NCI-H128 (cell line): ENCODE measurements at regions not wholly inside any gene's neighbourhood (a gene's known extent, or its start where the extent isn't known, plus 50 kb on each side); places are given as distances from the start of the nearest gene placed in this dataset.
"Not testable (repeated sequence)": the region's sequence is repeated elsewhere in the genome, so short reads cannot be mapped to it uniquely, and the experiment has no call there.

Source experiments
- DNase-seq: peaks from one replicate; lab custom pipeline; 2025; ENCODE audit not compliant: unreplicated experiment; lab: John Stamatoyannopoulos, UW

DNA sequence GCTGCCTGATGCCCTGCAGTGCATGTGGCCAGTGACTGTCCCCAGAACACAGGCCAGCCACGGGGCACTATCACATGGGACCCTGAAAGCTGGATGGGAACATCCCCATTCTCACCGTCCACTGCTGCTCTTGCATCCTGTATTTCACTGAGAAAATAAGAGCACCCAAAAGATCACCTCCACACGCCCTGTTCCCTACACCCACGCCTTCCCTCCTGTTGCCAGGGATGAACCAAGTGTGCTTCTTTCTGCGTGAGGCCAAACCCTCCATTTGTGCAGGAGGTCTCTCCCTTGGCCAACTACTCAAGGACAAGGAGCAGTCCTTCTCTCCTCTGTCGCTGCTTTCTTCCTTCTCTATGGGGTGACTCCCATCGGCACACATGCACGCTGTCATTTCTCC lies 118.3 kb downstream of the LRRC37A3 start:
- not testable (repeated sequence) for DNase-seq

GRCh38 chr17:64800361-64800895 lies 118.8 kb downstream of the LRRC37A3 start:
- DNase-seq, result not testable (repeated sequence)

DNA sequence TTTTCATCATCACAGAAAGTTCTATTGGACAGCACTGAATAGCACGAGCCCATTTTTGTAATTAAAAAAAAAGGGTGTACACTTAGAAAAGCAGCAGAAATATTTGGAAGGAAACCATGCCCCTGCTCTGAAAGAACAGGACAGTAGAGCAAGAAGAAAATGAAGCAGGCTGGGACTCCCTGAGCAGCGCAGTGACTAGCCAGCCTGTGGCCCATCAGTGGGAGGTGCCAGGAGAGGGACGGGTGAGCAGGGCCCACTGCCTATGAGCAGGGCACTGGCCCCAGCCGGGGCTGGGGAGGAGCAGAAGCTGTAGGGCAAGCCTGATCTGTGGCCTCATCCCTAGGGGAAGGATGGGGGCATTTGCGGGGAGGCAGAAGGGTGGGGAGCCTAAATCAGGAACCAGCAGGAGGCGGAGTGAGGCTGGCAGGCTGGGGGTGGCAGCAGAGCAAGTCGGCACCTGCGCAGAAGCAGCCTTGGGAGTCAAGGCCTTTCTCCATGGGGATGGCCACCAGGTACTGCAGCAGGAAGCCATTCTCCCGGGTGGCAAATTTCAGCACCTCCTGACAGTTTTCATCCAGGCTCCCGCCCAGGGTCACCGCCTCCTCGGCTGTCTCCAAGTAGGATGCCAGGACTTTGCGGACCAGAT lies 119.6 kb downstream of the LRRC37A3 start:
- not testable (repeated sequence) for DNase-seq

DNA sequence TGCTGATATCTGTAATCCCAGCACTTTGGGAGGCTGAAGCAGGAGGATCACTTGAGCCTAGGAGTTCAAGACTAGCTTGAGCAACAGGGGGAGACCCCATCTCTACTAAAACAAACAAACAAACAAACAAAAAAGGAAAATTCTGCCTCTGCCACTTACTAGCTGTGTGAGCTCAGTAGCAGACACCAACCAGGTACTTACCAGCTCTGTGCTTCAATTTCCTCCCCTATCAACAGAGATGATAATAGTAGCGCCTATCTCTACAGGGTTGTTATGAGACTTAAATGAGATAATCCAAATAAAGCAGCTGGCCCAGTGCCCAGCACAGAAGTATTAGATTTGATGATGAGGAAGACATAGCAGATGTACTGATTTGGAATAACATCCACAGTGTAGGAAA lies 120.3 kb downstream of the LRRC37A3 start:
- DNase-seq, result not testable (repeated sequence)

- DNase-seq, result not testable (repeated sequence)
Measured at GRCh38 chr17:64798489-64798790, 120.8 kb downstream of the LRRC37A3 start.

GRCh38 chr17:64797746-64798488 lies 121.4 kb downstream of the LRRC37A3 start:
- DNase-seq, result not testable (repeated sequence)

- DNase-seq, result not testable (repeated sequence)
Measured at GRCh38 chr17:64795342-64795741, 123.9 kb downstream of the LRRC37A3 start.

- not testable (repeated sequence) for DNase-seq
Measured at GRCh38 chr17:64794548-64795274, 124.6 kb downstream of the LRRC37A3 start.

- DNase-seq, result not testable (repeated sequence)
Measured at GRCh38 chr17:64794113-64794512, 125.2 kb downstream of the LRRC37A3 start.

- DNase-seq, result not testable (repeated sequence)
Measured at GRCh38 chr17:64792793-64793575, 126.3 kb downstream of the LRRC37A3 start.

DNA sequence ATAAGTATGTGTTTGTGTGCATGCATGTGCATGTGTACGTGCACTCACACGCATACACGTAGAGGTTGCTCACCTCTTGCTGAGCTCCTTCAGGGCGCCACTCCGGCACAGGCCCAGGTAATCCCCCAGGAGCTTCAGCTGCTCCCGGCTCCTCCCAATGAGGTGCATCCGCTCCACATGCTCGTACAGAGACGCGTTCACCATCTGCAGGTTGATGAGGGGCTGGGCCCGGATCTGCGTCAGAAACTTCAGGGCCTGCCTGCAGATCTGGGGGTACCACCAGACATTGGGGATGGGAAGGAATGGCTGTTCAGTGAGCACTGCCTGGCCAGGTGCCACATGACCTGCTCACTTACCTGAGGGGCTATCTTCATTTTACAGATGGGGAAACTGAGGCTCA lies 127.0 kb downstream of the LRRC37A3 start:
- not testable (repeated sequence) for DNase-seq

GRCh38 chr17:64791691-64792090 lies 127.6 kb downstream of the LRRC37A3 start:
- not testable (repeated sequence) for DNase-seq

DNA sequence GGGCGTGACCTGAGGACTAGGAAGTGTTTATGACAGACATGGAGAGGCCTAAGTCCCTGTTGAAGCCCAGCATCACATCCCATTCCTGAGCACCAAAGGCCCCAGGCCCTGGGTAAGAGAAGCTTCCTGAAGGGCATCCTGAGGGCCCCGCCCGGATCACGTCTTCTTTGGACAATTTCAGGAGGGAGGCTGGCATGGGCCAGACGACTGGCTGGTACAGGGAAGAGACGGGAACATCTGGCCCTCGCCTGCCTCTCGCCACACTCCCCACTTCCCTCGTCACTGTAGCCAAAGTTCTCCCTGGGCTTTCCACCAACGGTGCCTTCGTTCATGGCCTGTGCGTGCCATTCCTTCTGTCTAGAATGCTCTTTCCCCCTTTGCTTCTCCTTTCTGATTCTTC lies 128.1 kb downstream of the LRRC37A3 start:
- not testable (repeated sequence) for DNase-seq

GRCh38 chr17:64790690-64791089 lies 128.6 kb upstream of the SMURF2 start:
- DNase-seq, result not testable (repeated sequence)

DNA sequence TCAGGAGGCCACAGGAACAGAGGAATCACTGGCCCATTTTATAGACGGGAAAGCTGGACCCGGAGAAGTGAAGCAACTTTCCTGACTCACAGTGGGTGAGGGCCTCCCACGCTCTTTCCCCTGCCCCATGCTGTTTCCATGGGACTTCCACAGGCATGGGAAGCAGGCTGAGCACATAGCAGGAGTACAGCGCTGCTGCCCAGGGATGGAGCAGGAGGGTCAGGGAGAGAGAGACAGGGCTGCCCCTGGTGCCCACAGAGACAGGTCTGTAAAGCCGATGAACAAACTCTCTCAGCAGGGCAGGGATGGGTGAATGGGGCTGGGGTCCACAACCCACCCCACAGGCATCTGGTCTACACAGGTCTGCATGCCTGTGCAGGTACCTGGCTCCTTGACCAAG lies 128.1 kb upstream of the SMURF2 start:
- DNase-seq, result not testable (repeated sequence)

DNA sequence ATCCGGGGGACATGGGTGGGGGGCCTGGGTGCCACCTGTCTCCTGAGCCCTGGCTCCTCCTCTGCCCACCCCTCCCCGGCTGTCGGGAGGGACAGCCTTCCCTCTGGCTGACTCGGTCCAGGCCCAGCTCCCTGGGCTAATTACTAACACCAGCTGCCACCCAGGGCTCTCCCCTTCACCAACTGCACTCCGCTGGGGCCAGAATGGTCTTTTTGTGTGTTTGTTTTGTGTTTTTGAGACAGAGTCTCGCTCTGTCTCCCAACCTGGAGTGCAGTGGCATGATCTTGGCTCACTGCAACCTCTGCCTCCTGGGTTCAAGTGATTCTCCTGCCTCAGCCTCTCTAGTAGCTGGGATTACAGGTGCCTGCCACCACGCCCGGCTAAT lies 126.9 kb upstream of the SMURF2 start:
- not testable (repeated sequence) for DNase-seq

DNA sequence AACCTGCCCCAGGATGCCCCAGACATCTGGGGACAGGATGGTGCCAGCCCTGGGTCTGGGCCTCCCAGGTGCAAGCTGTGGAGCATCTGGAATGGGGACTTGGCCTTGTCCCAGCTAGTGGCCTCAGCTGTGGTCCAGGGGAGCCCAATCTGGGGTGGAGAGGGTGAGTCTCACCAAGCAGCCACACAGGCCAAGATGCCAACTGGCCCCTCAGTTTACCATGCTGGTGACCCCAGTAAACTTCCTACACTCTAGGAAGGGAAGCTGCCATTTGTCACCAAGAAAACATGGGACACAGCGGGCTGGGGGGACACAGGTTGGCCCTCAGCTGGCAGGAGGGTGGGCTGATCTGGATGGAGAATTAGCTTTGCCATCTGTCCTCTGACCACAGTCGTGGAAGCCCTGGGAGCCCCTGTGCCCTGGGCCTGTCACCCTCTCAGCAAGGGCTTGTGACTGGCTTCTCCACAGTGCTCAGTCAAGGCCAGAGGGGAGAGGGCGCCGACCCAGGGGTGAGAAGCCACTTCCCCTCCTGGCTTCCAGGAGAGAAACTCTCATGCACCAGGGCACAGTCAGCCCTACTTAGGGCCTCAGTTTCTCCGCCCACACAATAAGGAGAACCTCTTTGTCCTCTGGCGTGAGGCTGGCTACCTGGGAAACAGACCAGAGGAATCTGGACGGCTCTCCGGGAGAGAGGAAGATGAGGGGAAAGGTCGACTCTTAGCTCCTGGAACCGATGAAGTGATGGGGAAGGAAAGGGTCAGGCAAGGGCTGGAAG lies 126.4 kb upstream of the SMURF2 start:
- no peak for DNase-seq

DNA sequence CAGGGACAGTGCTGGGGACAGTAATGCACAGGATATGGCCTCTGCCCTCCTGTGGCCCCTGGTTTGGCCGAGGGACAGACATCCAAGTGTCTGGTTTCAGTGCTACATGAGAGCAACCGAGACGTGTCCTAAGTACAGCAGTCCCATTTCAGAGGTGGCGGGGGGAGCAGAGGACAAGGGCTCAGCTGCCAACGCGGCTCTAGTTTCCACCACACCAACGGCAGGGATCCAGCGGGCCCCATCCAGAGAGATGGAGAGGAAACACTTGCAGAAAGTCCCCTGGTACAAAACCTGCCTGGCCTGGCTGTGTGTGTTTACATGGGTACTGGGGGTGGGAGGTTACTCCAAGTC lies 125.8 kb upstream of the SMURF2 start:
- no peak for DNase-seq

GRCh38 chr17:64787255-64787920 lies 125.3 kb upstream of the SMURF2 start:
- no peak for DNase-seq

- DNase-seq, result no peak
Measured at GRCh38 chr17:64786337-64786736, 124.2 kb upstream of the SMURF2 start.
